ENCODE measurements at regions not wholly inside any gene's neighbourhood (a gene's known extent, or its start where the extent isn't known, plus 50 kb on each side); places are given as distances from the start of the nearest gene placed in this dataset.

DNA sequence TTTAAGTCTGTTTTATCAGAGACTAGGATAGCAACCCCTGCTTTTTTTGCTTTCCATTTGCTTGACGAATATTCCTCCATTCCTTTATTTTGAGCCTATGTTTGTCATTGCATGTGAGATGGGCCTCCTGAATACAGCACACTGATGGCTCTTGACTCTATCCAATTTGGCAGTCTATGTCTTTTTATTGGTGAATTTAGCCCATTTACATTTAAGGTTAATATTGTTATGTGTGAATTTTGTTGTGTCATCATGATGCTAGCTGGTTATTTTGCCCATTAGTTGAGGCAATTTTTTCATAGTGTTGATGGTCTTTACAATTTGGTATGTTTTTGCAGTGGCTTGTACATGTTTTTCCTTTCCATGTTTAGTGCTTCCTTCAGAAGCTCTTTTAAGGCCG is 50.7 kb upstream of the PDE4B start:
- no TSS peak for BruUV-seq (replicated peaks)
- H3K9me3 ChIP-seq (ENCODE audit: low read length), result no peaks in the 10 kb centered on the region
- no peak overlapping the region for H3K27ac ChIP-seq (ENCODE audit: low read depth, low read length, poor library complexity, severe bottlenecking)
- TF ChIP-seq EZH2phosphoT487 (IDR thresholded peaks at IDR 0.05; ENCODE audit: borderline replicate concordance, low read depth, low read length), result no peak
- TF ChIP-seq, protein P1, sequence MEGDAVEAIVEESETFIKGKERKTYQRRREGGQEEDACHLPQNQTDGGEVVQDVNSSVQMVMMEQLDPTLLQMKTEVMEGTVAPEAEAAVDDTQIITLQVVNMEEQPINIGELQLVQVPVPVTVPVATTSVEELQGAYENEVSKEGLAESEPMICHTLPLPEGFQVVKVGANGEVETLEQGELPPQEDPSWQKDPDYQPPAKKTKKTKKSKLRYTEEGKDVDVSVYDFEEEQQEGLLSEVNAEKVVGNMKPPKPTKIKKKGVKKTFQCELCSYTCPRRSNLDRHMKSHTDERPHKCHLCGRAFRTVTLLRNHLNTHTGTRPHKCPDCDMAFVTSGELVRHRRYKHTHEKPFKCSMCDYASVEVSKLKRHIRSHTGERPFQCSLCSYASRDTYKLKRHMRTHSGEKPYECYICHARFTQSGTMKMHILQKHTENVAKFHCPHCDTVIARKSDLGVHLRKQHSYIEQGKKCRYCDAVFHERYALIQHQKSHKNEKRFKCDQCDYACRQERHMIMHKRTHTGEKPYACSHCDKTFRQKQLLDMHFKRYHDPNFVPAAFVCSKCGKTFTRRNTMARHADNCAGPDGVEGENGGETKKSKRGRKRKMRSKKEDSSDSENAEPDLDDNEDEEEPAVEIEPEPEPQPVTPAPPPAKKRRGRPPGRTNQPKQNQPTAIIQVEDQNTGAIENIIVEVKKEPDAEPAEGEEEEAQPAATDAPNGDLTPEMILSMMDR (conservative IDR thresholded peaks at IDR 0.05; ENCODE audit: low read length), result no peak
- H3K79me2 ChIP-seq (ENCODE audit: insufficient read depth, low read depth, low read length), result no peaks in the 10 kb centered on the region
- ChIA-PET CTCF (ENCODE audit: unreplicated experiment) (no interaction called here), POLR2A (no interaction called here)
- no peak for DNase-seq (ENCODE audit: low spot score)
- no peaks in the 10 kb centered on the region for H3K4me1 ChIP-seq (ENCODE audit: insufficient read depth, low read length, poor library complexity, severe bottlenecking)
- no peak overlapping the region for H3K4me2 ChIP-seq (ENCODE audit: low read length)
- H3K36me3 ChIP-seq (ENCODE audit: insufficient read depth, low read length), result no peaks in the 10 kb centered on the region
- H4K20me1 ChIP-seq (ENCODE audit: insufficient read depth, low read length), result no peaks in the 10 kb centered on the region
- no peak overlapping the region for H3K4me3 ChIP-seq (ENCODE audit: low read depth, low read length, poor library complexity, severe bottlenecking)
- no peaks in the 10 kb centered on the region for H3K9me2 ChIP-seq (ENCODE audit: insufficient read depth, low read length)
- H2AFZ ChIP-seq (ENCODE audit: low read length), result no peak overlapping the region
- intact Hi-C loops (cut with micrococcal nuclease; ENCODE audit: unreplicated experiment), result no loop called here
